H4 (cell line): ENCODE measurements at regions not wholly inside any gene's neighbourhood (a gene's known extent, or its start where the extent isn't known, plus 50 kb on each side); places are given as distances from the start of the nearest gene placed in this dataset.

Source experiments
- DNase-seq: peaks from one replicate; pipeline ENCODE4 v3.0.0-alpha.2; 2015; ENCODE audit warnings: low spot score

GRCh38 chr5:123244458-123244857 lies 155.4 kb downstream of the PRDM6 start:
- DNase-seq = no peak
